ENCODE measurements at regions not wholly inside any gene's neighbourhood (a gene's known extent, or its start where the extent isn't known, plus 50 kb on each side); places are given as distances from the start of the nearest gene placed in this dataset.
"Not testable (repeated sequence)": the region's sequence is repeated elsewhere in the genome, so short reads cannot be mapped to it uniquely, and the experiment has no call there.

DNA sequence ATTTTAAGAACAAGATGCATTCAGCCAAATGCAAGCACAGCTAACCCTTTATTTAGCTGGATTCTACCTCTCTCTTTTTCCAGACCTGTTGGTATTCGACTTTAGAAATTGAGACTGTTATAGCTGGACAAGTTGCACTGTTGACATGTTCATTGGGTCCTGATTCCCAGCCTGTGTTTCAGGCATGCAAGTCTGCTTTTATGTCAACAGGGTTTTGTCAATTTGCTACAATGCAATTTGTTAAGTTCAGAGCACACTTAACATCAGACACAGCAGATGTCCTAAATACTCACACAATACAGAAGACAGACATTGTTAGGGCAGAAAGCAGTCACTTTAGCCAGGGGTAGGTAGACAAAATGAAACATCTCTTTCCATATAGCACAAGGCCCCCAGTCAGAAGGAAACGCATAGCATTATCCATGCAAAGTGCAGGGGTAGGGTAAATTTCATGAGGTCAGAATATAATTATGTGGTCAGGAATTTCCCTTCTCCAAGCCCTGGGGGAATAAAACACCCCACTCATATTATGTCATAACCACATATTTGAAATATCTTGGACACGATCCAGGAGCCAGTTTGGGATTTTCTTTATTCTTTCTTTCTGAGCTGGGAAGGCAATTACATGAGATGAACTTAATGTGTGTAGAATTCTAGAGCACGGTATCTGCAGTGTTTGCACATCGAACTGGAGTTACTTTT is 504.1 kb downstream of the NTRK3 start:
- DNase-seq, result no peak

DNA sequence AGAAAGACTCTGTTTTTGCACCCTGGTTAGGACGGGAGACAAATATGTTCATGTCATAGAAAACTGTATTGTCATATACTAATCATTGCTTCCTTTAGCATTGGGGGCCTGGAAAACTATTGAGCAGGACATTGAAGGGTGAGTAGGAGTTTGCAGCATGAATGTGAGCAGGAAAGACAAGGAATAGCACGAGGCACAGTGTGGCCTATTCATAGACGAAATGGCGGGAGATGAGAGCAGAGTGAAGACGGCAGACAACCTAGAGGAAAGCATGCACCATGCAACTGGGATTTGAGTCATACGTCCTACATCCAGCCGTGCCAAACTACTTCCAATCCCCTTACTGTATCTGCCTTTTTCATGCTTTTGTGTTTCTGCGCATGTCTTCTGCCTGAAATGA is 508.1 kb downstream of the NTRK3 start:
- DNase-seq, result no peak

DNA sequence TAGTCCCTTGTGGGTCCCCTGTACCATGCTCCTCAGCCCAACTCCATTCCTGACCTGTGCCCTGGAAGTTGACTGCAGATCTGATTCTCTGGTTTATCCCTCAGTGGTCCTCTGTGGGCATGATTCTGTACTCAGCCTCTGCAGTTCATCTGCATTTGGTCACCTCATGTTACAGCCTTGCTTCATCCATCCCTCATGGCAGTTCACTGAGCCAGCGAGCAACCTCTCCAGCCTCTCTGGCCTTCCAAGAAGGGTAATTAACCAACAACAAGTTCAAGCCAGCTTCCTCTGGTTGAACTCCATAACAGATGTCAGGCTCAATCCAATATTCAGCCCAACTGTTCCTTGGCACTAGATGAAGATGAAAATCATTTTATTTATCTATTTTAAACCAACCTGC is 509.5 kb downstream of the NTRK3 start:
- DNase-seq, result no peak

GRCh38 chr15:87746333-87746732 is 510.2 kb downstream of the NTRK3 start:
- no peak for DNase-seq

DNA sequence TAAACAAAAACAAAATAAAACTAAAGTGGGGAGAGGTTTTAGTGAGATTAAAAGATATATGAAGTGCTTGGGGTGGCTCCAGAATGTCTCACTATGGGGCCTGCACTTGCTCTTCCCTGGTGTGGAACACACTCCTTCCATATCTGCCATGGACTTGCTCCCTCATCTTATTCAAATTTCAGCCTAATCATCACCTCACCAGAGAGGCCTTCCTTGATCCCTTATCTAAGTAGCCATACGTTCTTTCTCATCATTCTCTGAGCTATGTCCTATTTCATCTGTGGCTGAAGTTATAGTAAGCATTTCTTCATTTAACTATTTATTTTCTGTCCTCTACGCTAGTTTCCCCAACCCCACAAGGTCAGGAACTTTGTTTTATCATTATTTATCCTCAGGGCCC is 511.7 kb downstream of the NTRK3 start:
- no peak for DNase-seq

- no peak for DNase-seq
Observed at GRCh38 chr15:87743562-87743961, 513.0 kb downstream of the NTRK3 start.

DNA sequence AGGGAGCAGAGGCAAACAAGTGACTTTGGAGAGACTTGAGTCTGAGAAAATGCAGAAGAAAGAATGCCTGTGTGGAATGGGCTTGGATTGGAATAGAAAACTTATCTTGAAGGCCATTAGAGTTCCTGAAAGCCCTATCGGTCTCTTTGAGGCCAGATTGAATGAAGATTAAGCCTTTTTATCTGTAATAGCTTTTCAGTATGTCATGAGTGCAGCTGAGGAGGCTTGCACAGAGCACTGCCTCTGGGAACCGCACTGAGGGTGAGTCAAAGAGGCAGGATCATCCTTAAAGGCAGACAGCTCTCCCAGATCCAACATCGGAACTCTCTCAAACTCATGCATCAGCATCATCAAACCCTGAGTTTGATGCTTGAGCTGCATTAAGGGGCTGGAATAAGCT is 515.2 kb downstream of the NTRK3 start:
- no peak for DNase-seq

GRCh38 chr15:87740655-87741344 is 515.7 kb downstream of the NTRK3 start:
- DNase-seq, result no peak

DNA sequence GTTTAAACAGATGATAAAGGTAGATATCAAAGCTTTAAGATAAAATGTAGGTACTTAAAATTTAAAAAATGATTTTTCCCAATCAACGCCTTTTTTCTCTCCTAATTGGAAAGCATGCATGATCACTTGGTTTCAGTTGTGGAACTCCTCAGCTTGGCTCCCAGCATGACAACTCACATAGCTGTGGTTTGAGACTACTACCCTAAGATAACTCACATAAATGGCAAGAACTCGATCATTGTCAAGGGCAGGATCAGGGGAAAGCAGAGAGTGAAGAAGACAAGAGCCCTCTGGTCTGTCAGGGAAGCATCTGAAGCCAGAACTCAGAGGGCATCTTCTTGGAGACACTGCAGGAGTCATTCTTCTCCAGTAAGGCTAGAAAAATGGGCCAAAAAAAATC is 516.7 kb downstream of the NTRK3 start:
- DNase-seq, result no peak

DNA sequence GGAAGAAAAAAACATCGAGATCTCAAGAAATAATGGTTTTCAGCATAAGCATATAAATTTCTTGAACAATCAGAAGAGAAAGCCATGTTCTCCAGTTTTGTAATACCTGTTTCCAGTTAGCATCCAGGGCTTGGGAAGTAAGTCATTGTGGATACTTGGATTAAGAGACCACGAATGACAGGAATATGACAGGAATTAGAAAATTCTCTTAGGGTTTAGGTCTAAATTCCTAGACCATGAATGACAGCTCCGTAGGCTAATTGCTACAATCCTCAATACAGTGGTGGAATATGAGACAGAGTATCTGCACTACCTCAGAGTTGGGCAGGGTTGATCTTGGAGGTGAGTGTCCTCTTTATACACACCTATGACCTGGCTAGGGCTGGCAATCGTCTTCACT is 517.5 kb downstream of the NTRK3 start:
- DNase-seq, result no peak

- not testable (repeated sequence) for DNase-seq
Observed at GRCh38 chr15:87737460-87737859, 519.1 kb downstream of the NTRK3 start.

GRCh38 chr15:87736891-87737389 is 519.6 kb downstream of the NTRK3 start:
- DNase-seq, result no peak

DNA sequence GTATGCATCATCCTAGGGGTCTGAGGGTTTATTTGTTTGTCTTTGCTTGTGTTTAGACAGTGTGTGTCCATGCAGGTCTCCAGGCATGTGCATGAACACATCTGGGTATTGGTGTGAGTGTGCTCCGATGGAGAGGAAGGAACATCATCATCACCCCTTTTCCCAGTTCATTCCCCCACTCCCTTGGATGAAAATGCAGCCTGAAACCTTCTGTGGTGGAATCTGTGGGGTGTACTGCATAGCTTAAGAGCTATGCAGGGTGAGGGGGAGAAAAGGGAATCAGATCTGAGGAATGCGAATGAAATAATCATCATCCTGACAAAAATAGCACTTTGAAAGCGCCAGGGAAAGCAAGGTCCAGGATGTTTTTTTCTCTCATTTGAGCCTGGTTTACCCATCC is 520.1 kb downstream of the NTRK3 start:
- DNase-seq, result no peak

GRCh38 chr15:87735522-87735921 is 521.0 kb downstream of the NTRK3 start:
- no peak for DNase-seq

GRCh38 chr15:87734571-87735373 is 521.8 kb downstream of the NTRK3 start:
- no peak for DNase-seq

DNA sequence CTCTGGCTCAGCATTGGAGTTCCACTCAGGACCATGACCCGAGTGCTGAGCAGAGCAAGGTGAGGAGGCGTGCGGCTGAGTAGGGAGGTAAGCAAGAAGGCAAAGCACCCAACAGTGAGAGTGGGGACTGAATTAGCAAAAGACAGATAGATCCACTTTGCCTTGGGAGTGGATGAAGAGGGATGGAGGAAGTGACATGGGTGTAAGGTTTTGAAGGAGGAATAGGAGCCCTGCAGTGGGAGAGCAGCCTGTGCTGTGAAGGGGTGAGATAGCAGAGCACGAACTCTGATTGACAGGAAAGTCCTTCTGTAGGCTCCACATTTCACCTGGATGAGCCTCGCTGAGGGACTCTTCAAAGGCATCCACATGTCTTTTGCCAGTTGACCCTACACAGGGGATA is 522.6 kb downstream of the NTRK3 start:
- DNase-seq, result no peak

- DNase-seq, result no peak
Observed at GRCh38 chr15:87733541-87733941, 523.0 kb downstream of the NTRK3 start.

- no peak for DNase-seq
Observed at GRCh38 chr15:87732976-87733375, 523.6 kb downstream of the NTRK3 start.

DNA sequence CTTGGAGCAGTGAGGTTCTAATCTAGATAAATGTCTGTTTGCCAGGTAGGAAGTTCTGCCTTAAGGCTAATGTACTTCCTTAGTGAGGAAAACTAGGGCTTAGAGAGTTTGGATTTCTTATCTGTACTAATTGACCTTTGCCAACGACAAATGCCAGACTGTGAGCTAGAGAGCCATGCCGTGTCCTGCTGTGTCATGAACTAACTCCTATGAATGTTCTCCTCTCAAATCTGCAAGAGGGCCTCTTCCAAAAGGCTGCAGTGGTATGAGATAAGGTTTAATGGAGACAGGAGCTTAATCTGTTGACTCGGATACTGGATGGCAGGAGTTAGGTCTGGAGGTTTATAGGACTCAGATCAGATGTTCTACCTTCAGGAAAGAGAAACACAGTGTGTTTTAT is 524.9 kb downstream of the NTRK3 start:
- no peak for DNase-seq

GRCh38 chr15:87730706-87731105 is 525.8 kb downstream of the NTRK3 start:
- DNase-seq, result no peak

DNA sequence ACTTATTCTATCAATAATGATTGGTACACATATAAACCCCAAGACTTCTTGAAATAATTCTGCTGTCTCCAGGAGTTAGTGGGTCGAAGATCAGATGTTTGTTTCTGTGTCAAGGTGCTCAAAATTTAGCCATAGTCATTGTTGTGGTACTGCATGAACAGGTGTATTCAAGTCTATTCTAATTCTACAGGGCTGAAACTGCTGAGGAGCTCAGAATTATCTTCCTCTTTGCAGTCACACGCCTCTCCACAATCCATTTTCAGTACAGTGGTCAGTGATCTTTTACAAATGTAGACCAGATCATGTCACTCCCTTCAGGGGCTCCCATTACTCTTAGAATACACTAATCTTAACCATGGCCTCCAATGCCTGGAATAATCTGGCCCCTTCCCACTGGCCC is 527.5 kb downstream of the NTRK3 start:
- no peak for DNase-seq

GRCh38 chr15:87727073-87727472 is 529.5 kb downstream of the NTRK3 start:
- no peak for DNase-seq

- DNase-seq, result no peak
Observed at GRCh38 chr15:87724330-87724729, 532.2 kb downstream of the NTRK3 start.

Measured in stimulated activated CD4-positive, alpha-beta T cell treated with anti-CD3 and anti-CD28 coated beads, Interleukin-2, amount 100 ng/mL, for 24 hours (primary cell).